ENCODE measurements at regions not wholly inside any gene's neighbourhood (a gene's known extent, or its start where the extent isn't known, plus 50 kb on each side); places are given as distances from the start of the nearest gene placed in this dataset.

DNA sequence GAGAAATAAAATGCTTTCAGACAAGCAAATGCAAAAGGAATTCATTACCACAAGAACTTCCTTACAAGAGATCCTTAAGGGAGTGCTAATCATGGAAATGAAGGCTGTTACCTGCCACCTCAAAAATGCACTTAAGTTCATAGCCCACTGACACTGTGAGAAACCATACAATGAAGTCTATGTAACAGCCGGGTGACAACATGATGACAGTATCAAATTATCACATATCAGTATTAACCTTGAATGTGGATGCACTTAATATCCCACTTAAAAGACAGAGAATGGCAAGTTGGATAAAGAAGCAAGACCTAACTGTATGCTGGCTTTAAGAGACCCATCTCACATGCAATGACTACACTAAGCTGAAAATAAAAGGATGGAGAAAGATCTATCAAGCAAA lies 403.4 kb upstream of the MC4R start:
- Histone ChIP-seq H3K9me3 (ENCODE audit: insufficient read depth in 2 of 2, low read depth in 1 of 2, low read length in 1 of 2) (peaks cover 0 to 3% of the 10 kb centered on the region in 2 experiments; a peak in 2 of 4 replicates), H3K4me1 (replicated peaks in 1 of 4; ENCODE audit: control insufficient read depth in 3 of 4, insufficient read depth in 4 of 4, low read length in 3 of 4) (no peaks in the 10 kb centered on the region), H4K91ac (replicated peaks; ENCODE audit: insufficient read length, low read length) (no peak overlapping the region), H2BK120ac (replicated peaks; ENCODE audit: low read depth, low read length) (no peak overlapping the region), H3K4me3 (ENCODE audit: extremely low read depth in 1 of 4, insufficient read depth in 2 of 4, low read depth in 3 of 4, low read length in 4 of 4) (no peak overlapping the region), H3K23me2 (ENCODE audit: low read depth, low read length) (no peaks in the 10 kb centered on the region), H3K79me2 (ENCODE audit: control insufficient read depth in 1 of 2, insufficient read depth in 2 of 2, low read length in 2 of 2) (no peaks in the 10 kb centered on the region), H3K23ac (ENCODE audit: insufficient read length) (no peak overlapping the region), H4K8ac (ENCODE audit: extremely low read depth, insufficient read depth, low read length) (no peak overlapping the region), H3K27ac (ENCODE audit: low read depth, low read length) (no peak overlapping the region), H3K4ac (replicated peaks; ENCODE audit: insufficient read length, low read depth, low read length) (no peak overlapping the region), H2BK12ac (ENCODE audit: low read depth, low read length) (no peak overlapping the region), H3K36me3 (ENCODE audit: control insufficient read depth in 2 of 4, insufficient read depth in 4 of 4, low read length in 3 of 4) (no peaks in the 10 kb centered on the region), H4K5ac (ENCODE audit: insufficient read length, low read depth, low read length) (no peak overlapping the region), H2AFZ (ENCODE audit: low read length) (no peak overlapping the region), H2BK5ac (ENCODE audit: low read depth, low read length) (no peak overlapping the region), H3K27me3 (replicated peaks in 1 of 4; ENCODE audit: control insufficient read depth in 3 of 4, extremely low read depth in 1 of 4, insufficient read depth in 3 of 4, low read length in 3 of 4) (no peaks in the 10 kb centered on the region), H2BK15ac (ENCODE audit: low read length) (no peak overlapping the region), H3K14ac (ENCODE audit: insufficient read length) (no peak overlapping the region), H3K18ac (ENCODE audit: extremely low read depth, low read length) (no peak overlapping the region), H2AK5ac (ENCODE audit: low read depth, low read length) (no peak overlapping the region), H4K20me1 (replicated peaks in 1 of 2; ENCODE audit: control insufficient read depth in 1 of 2, insufficient read depth in 2 of 2, low read length in 2 of 2) (no peaks in the 10 kb centered on the region), H2BK20ac (ENCODE audit: low read length) (no peak overlapping the region), H3K4me2 (ENCODE audit: insufficient read depth in 1 of 2, low read depth in 2 of 2, low read length in 2 of 2) (no peak overlapping the region), H3K79me1 (ENCODE audit: low read depth, low read length) (no peaks in the 10 kb centered on the region), H3K56ac (replicated peaks; ENCODE audit: insufficient read length, low read depth, low read length) (no peak overlapping the region), H3K9ac (replicated peaks in 1 of 4; ENCODE audit: extremely low read depth in 1 of 4, low read depth in 3 of 4, low read length in 3 of 4) (no peak overlapping the region)
- CTCF ChIA-PET (ENCODE audit: partially characterized antibody) = no interaction called here
- 88% methylated on average over 1 of the region's 1 CpG; no CpG with 5 or more reads in 1 of the 2 experiments for WGBS, 2 experiments (ENCODE audit: extremely low coverage in 1 of 2, insufficient coverage in 1 of 2, insufficient read length in 1 of 2, insufficient replicate concordance in 2 of 2, low coverage in 1 of 2, low lambda C conversion rate in 2 of 2, missing lambda C conversion rate in 1 of 2)
- FAIRE-seq (no peak), DNase-seq (ENCODE audit: low read depth in 1 of 2, low spot score in 2 of 2) (no peak)
- TF ChIP-seq SP2 (IDR thresholded peaks at IDR 0.05; ENCODE audit: low read length) = no peak
- no peak for TF ChIP-seq SRF (IDR thresholded peaks at IDR 0.05; ENCODE audit: low read depth, low read length)
- no peak for TF ChIP-seq EP300 (IDR thresholded peaks at IDR 0.05; ENCODE audit: borderline replicate concordance in 1 of 2, low read depth in 2 of 2, low read length in 2 of 2)
- TF ChIP-seq, protein P1, sequence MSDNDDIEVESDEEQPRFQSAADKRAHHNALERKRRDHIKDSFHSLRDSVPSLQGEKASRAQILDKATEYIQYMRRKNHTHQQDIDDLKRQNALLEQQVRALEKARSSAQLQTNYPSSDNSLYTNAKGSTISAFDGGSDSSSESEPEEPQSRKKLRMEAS (IDR thresholded peaks at IDR 0.05) = no peak
- TF ChIP-seq, protein P2, sequence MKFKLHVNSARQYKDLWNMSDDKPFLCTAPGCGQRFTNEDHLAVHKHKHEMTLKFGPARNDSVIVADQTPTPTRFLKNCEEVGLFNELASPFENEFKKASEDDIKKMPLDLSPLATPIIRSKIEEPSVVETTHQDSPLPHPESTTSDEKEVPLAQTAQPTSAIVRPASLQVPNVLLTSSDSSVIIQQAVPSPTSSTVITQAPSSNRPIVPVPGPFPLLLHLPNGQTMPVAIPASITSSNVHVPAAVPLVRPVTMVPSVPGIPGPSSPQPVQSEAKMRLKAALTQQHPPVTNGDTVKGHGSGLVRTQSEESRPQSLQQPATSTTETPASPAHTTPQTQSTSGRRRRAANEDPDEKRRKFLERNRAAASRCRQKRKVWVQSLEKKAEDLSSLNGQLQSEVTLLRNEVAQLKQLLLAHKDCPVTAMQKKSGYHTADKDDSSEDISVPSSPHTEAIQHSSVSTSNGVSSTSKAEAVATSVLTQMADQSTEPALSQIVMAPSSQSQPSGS (IDR thresholded peaks at IDR 0.05; ENCODE audit: low read length) = no peak
- no peak for TF ChIP-seq YY1 (IDR thresholded peaks at IDR 0.05; ENCODE audit: low read depth, low read length)
- no peak for TF ChIP-seq MAFK (IDR thresholded peaks at IDR 0.05; ENCODE audit: low read depth, low read length)
- no peak for TF ChIP-seq FOSL1 (IDR thresholded peaks at IDR 0.05; ENCODE audit: insufficient read depth, low read depth, low read length)
- no peak for TF ChIP-seq JUN (IDR thresholded peaks at IDR 0.05; ENCODE audit: low read depth, low read length)
- POLR2A ChIA-PET (ENCODE audit: partially characterized antibody) = no interaction called here

All from H1 (cell line).